ENCODE measurements at regions not wholly inside any gene's neighbourhood (a gene's known extent, or its start where the extent isn't known, plus 50 kb on each side); places are given as distances from the start of the nearest gene placed in this dataset.
"Not testable (repeated sequence)": the region's sequence is repeated elsewhere in the genome, so short reads cannot be mapped to it uniquely, and the experiment has no call there.

- DNase-seq: no peak
Observed at GRCh38 chr21:15932726-15933125, 202.9 kb downstream of the USP25 start.

DNA sequence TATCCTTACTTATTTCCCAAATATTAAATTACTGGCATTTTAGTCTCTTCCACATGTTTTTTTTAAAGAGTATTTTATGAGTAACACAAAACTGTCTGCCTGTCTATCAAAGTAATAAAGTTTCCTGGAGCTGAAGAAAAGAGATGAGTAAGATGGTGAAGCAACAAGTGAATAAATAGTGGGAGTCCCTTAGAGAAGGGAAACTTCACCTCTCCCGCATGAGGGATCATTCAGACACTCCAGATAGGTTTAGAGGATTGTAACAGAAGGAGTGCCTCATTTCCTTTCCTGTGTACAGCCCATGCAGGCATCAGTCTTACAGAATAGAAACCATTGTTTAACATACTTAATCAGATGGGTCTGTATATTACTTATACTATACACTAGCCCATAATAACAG, 205.7 kb downstream of the USP25 start:
- DNase-seq: no peak

DNA sequence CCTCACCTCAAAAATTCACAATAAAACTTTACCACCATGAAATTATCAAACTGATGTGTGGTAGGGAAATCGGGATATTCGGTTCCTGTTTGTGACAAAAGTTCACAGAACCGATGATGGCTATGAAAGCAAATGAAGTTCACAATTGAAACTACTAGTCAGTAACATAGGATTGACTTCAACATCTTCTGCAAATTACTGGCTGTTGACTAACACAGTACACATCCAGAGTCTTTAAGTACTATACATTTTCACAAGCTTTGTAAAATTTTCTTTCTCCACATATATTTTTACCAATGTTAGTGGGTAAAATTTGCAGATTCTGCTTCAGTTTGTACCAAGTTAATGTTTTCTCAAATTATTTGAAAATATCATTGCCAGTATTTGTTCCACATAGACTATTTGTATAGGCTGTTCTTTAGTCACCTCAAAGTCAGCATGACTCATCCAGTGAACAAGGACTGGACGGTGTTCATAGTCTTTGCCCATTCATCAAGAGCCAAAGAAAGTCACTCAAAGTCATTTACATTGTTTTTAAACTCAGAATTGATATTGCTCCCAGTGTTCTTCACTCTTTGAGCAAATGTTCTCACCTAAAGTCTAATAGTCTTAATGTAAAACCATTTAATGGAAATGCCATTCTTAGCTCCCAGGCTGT, 213.4 kb downstream of the USP25 start:
- DNase-seq: no peak

- no peak for DNase-seq
Observed at GRCh38 chr21:15947677-15948076, 217.9 kb downstream of the USP25 start.

- no peak for DNase-seq
Observed at GRCh38 chr21:15953551-15954116, 223.9 kb downstream of the USP25 start.

GRCh38 chr21:15964236-15964855, 234.6 kb downstream of the USP25 start:
- DNase-seq: peak; percentile 61

DNA sequence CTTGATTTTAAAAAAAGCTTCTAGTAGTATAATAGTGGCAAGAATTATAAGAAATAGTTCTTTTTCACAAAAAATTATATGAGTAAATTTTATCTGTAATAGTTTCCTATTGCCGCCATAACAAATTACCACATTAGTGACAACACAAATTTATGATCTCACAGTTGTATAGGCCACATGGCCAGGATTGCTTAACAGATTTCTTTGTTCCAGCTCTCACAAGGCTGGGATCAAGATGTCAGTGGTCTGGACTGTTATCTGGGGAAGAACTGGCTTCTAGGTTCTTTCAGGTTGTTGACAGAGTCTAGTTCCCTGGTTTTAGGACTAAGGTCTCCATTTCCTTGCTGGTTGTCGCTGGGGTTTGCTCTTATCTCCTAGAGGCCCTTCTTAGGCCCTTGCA, 236.4 kb downstream of the USP25 start:
- DNase-seq: no peak

- no peak for DNase-seq
Observed at GRCh38 chr21:15966651-15967050, 236.9 kb downstream of the USP25 start.

- DNase-seq: no peak
Observed at GRCh38 chr21:15967661-15968060, 237.9 kb downstream of the USP25 start.

GRCh38 chr21:15968776-15969310, 239.1 kb downstream of the USP25 start:
- peak; percentile 35 for DNase-seq

DNA sequence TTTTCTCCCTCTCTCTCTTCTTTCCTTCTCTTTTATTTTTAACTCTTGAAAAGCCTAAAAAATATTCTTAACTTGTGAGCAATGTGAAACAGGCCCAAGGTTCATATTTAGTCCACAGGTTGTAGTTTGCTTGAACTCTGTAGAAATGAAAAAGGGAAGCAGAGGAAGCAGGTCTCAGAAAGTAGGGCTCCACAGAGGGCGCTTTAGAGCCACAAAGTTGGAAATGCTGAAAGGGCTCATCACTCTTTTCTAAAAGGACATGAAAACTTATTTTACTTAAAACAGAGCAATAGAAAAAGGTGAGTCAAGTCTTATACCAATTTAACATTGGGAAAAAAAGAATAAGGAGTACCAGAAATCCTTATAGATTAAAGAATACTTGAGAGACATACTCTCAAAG, 247.0 kb downstream of the USP25 start:
- DNase-seq: no peak

DNA sequence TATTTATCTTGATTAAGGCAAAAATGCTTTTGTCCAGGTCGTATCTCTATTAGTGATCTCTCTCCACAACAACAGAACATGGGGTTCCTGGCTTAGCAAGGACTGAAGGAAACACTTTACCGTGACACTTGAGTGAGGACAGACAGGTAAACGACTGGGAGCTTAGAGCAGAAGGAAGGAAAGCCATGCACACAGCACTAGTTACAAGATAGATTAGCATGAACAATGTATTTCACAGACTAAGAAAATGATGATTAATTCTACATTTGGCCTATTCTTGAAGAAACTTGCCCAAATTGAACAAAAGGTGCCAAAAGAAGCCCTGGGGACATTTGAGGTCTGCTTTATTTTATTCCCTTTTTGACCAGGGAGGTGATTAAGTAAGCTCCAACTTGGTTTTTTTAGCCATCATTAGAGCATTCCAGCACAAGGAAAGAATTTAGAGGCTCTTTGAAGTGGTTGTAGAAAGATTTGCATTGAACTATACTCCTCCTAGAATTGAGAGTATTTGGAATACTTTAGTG, 248.5 kb downstream of the USP25 start:
- no peak for DNase-seq

GRCh38 chr21:15979493-15979892, 249.7 kb downstream of the USP25 start:
- not testable (repeated sequence) for DNase-seq

GRCh38 chr21:15986277-15986676, 256.5 kb downstream of the USP25 start:
- no peak for DNase-seq

- DNase-seq: no peak
Observed at GRCh38 chr21:15992171-15992570, 262.4 kb downstream of the USP25 start.

GRCh38 chr21:15993951-15994350, 264.2 kb downstream of the USP25 start:
- DNase-seq: no peak

DNA sequence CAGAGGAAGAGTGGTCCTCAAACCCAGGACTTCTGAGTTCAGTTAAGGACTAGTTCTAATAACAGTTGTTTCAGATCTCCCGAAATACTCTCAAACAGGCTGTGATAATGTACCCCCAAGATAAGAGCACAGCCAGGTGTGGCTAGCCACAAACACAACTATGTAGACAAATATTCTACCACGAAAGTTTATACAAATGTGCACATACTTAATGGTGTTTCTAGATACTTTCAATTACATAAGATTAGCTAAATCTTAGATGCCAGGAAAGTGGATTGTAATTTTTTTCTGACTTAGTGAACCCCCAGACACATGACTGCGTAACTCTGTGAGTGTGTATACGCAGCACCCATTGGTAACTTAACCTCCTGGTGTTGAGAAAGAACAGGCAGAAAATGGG, 270.0 kb downstream of the USP25 start:
- DNase-seq: no peak

DNA sequence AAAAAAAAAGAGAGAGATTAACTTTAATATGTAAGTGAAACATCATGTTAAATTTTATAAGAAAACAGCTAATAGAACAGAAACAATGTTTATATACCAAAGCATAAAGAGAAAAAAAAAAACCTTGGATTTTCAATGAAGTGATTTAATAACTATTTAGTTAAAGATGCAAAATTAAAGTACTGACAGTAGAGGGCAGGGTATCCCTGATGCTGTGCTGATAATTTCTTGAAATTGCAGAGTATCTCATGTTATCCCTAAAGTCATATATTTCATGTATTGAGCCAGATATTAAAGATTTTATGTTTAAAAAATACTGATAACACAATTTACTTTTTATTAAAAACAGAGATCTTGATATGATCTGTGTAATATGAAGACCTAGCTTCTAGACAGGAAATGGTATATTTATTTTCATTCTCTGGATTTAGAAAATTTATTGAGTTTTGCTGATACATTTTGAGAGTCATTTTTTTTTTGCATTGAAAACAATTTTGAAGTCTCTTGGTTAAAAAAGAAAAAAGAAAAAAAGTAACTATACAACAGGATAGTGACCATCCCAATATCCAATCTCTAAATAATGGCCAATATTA, 273.2 kb downstream of the USP25 start:
- no peak for DNase-seq

DNA sequence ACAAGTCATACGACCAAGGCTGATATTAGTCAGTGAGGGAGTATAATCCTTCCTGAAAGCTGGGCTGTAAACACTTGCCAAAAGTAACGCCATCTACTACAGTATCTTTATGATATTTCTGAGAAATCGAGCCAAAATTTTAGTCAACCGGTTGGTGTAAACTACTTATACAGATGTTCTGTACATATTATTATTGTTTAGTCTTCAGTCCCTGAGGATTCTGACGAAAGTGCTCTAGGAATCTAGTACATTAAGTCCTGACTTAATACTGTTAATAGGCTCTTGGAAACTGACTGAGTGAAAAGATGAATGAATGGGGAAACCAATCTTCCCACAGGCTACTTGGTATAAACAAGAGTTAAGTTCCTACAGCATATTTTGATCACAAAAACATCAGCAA, 274.3 kb downstream of the USP25 start:
- DNase-seq: no peak

DNA sequence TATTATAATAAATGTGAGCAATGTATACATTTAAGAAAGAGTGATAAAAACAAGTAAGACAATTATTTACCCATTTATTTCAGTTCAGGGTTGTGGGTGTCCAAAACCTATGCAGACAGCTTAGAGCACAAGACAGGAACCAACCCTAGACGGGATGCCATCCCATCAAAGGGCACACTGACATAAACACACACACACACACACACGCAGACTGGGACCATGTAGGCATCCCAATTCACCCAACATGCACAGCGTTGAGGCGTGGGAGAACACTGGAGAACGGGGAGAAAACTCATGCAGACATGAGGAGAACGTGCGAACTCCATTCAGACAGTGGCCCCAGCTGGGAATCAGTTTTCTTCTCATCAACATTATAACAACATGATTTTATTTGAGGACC, 274.7 kb downstream of the USP25 start:
- no peak for DNase-seq

DNA sequence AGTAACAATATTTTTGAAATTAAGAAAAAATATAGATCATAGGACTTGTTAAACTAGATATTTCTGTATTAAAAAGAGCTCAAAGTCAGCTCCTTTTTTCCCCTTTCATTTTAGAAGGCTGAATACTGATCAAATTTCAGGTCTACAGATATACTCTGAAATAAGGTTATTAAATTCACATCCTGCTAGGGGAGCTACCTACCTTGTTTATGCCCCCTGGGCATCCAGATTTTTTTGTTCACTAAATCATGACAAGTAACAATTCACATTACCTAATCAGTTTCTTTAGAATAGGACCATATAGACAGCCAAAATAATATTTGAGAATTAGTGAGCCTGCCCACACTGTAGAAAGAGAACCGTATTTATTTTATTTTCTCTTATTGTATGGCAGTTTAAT, 276.2 kb downstream of the USP25 start:
- no peak for DNase-seq

GRCh38 chr21:16007943-16008342, 278.2 kb downstream of the USP25 start:
- DNase-seq: no peak

DNA sequence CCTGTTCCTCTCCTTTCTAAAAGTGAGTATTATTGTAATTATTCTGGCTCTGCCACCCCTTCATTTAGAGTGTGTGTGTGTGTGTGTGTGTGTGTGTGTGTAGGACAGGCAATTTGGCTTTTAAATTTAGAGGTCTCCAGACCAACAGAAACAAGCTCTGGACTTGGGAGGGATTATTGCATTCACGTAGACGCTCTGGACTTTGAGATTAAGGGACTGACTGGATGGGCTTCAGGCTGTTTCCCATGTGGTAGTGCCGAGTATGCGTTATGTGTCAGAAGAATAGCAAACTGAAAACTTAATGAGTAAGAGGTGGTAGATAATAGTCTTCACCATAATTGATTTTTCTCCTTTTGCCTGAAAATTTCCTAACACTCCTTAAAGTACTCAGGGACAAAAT, 281.9 kb downstream of the USP25 start:
- DNase-seq: no peak

GRCh38 chr21:16013570-16013969, 283.8 kb downstream of the USP25 start:
- no peak for DNase-seq
